Daoy (cell line): ENCODE measurements at regions not wholly inside any gene's neighbourhood (a gene's known extent, or its start where the extent isn't known, plus 50 kb on each side); places are given as distances from the start of the nearest gene placed in this dataset.
"Not testable (repeated sequence)": the region's sequence is repeated elsewhere in the genome, so short reads cannot be mapped to it uniquely, and the experiment has no call there.

Experiments used
- DNase-seq: peaks from one replicate; pipeline ENCODE4 v3.0.0-alpha.2; 2015; ENCODE audit warnings: low read depth

DNA sequence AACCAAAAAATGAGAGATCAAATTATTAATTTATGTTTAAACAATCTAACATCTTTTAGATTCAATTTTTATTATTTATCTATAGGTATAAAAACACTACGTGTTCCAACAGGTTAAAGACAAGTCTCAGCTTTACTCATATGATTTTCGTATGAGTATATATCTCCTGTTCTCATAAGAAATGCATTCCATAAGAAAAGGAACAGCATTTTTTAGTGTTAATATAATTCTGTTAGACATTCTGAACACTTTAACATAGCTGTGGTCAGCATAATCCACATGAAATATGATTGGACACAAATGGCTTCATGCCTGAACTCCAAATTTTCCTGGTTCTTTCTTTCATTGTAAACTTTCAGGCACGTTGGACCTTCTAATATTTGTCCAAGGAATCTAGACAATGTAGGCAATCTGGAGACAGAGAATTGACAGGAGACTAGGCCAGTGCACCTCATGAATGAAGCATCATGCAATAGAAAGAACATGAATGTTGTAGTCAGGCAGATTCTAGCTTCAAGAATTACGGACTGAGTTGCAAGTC is 1122.0 kb upstream of the ALCAM start:
- no peak for DNase-seq

DNA sequence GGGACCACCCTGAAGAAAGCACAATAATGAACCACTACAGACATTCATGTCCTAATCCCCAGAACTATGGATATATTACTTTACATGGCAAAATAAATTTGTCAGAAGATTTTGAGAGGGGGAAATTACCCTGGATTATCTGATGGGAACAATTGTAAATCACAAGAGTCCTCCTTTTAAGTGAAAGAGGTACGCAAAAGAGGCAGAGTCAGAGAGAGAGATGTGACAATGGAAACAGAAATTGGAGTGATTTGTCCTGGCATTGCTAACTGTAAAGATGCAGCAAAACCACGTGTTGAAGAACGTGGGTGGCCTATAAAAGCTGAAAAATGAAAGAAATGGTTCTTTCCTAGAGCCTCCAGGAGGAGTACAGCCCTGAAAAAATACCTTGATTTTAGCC is 1121.4 kb upstream of the ALCAM start:
- DNase-seq, result no peak

DNA sequence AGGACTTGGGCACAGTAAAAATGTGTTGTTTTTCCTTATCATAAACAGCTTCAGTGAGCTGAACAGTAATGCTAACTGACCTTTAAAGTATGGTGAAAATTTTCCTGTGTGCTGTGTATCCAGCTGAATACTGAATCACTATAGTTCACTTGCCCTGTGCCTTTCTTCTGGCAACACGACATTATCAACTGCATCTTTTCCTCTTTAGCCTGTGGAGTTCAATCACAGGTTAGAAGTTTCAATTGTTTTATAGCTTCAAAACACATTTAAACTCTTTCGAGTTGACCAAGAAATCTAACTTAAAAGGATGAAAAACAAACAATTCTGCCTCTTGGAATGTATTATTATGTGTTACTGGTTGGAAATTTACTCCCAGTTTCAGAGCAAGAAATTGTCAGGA is 1120.7 kb upstream of the ALCAM start:
- no peak for DNase-seq

DNA sequence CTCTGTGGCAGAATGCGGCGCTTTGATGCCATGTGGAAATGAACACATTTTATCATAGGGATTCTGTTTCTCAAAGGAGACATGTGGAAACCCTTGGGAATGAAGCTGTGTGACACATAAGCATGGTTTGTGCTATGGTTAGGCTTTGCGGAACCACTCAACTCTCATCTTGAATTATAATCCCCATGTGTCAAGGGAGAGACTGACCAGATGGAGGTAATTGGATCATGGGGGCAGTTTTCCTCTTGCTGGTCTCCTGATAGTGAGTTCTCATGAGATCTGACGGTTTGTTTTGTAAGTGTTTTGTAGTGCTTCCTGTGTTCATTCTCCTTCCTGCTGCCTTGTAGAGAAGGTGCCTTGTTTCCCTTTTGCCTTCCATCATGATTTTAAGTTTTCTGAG is 1109.2 kb upstream of the ALCAM start:
- no peak for DNase-seq

DNA sequence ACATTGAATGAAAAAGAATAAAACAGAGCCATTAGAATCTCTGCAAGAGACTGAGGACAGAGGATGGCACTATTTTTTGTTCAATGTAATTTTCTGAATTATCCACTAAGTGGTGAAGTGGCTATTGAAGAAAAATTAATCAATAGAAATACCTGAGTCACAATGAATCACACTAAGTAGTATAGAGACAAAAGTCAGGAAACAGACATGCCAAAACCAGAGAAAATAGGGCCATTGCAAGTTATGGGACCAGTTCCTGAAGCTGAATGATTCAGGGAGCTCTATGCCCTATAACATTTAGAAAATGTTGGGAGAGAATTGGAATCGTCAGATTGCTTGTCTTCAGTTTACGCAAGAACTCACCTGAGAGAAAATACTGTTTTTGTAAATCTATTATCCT is 1103.2 kb upstream of the ALCAM start:
- no peak for DNase-seq

DNA sequence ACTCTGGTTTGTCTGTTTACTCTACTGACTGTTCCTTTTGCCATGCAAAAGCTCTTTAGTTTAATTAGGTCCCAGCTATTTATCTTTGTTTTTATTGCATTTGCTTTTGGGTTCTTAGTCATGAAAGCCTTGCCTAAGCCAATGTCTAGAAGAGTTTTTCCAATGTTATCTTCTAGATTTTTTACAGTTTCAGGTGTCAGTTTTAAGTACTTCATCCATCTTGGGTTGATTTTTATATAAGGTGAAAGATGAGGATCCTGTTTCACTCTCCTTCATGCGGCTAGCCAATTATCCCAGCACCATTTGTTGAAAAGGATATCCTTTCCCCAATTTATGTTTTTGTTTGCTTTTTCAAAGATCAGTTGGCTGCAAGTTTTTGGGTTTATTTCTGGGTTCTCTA is 1100.5 kb upstream of the ALCAM start:
- not testable (repeated sequence) for DNase-seq

DNA sequence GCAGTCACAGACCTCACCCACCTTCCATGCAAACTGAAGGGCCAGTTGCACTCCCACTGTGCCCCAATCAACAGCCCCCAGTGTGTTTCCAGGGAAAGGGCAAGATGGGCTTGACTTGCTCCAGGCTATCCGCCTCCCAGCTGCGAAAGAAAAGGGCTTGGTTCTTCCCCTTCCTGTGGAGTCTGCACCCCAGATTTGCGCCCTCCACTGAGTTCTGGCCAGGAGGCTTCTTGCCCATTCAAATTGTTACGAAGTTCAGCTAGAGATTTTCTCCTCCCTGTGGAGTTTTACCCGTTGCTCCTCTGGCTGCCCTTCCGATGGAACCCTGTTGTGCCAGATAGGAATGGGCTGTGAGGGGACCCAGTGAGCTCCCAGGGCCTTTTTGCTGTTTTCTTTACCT is 1096.9 kb upstream of the ALCAM start:
- no peak for DNase-seq

DNA sequence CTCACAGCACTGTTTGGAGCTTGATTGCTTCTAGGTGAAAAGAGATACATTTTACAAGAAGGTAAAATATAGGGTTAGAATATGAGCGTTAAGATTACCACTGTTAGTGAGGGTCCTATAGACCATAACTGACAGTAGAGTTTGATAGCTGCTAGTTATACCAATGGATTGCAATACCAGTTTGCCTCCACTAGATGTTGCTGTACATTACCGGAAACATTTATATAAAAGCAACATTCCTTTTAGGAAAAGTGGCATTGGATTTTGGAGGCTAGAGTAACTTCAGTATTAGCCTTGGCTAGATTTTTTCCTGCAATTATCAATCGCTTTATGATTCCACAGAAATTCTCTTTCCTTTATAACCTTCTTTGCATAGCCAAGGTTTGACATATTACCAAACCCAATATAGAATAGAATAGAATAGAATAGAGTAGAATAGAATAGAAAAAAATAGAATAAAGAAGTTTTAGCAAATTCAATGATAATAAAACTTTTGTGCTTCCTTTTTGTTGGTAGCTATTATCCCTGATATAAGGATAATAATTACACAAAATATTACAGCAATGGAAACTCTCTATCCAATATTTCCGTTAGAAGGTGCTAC is 1093.6 kb upstream of the ALCAM start:
- peak; percentile 2 for DNase-seq

DNA sequence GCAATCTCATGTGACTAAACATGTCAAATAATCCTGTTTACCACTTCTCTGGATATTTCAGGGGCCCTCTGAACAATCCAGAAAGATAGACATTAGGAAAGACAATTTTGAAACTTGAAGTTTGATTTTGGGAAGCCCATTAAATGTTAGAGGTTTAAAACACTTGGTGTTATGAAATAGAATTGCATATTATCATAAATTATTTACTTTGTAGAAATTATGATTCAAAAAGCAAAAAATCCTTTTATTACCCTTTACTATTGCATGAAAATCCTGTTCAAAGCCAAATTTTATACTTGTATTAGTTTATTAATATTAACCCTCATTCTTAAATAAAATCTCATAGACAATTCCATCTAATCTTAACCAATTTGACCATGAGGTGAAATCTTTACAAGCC is 1091.5 kb upstream of the ALCAM start:
- DNase-seq, result no peak

DNA sequence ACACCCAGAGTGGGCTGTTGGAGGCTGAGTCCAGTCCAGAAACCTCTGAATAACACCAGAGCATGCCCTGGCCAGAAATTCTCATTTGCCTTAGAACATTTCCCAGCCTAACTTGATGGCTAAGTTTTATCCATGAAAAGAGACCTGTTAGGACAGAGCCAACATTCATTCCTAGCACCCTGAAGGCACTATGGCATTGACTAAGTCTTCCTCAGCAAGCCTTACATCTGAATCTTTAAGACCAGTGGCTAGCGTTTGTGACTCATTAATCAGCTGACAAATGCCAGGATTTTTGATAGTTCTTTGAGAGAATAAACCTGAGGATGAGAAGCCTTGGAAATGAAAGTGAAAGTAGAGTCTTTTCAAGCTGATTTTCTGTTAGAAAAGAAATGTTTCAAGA is 1087.1 kb upstream of the ALCAM start:
- DNase-seq, result no peak

DNA sequence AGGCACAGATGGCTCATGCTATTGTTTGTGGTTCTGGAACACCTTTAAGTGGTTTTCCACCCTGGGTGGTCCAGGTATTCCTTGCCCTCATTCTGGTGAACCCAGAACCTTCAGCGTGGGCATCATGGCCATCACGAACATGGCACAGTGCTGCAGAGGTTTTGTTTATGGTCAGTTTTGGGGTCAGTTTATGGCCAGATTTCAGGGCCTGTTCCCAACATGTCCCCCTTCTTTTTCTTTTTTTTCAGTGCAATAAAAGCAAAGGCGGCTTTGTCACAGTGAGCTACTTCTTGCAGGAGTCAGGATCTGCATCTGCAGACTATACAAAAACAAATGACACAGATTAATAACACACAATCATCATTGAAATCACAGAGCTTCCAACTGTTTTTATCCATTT is 1085.0 kb upstream of the ALCAM start:
- no peak for DNase-seq

DNA sequence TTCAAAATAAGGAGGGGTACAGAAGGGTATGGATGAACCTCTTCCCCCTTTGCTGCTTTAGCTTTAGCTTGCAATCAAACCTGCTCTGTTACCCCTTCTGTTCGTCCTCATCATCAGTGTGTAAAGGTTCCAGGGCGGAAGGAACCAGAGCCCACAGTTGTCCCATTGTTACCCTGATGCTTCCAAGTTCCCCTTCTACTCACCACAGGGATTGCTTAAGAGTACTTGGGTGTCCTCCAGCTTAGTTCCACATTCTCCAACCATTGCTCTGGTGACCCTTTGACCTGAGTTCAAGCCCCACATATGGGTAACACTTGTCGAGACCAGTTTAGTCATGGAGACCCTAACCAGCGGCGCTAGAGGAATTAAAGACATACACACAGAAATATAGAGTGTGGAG is 1080.1 kb upstream of the ALCAM start:
- no peak for DNase-seq

DNA sequence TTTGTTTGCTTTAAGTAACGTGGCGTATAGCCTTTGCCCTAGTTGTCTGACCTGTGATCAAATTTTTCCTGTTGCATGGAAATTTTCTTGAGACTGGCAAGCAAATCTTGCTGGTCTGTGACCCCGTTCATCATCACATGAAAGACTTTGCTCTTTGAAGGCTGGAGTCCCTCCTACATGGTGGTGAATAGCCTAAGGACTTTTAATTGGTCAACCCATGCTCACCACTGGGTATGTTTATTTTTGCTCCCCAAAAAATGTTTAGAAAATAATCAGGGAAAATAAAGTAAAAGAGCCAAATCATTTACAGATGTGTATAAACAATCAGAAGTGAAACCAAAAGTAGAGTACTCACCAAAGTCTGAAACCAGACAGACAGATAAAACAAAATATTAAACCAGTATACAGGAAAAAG is 1075.3 kb upstream of the ALCAM start:
- no peak for DNase-seq

DNA sequence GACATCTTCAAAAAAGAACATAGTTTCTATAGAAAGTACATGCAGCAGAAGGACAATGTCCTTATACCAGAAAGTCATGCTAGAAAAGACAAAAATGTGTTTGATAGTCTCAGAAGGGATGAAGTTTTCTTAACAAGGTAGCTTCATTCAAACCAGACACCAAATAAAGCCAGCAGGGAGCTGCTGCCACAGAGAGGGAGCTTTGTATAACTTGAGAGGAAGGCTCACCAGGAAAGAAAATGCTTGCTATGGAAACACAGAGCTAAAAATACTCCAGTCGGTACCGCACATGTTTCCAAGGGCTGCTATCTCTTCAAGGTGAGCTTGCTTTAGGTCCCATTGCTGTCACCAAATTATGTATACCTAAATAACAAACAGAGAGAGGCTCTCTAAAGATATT is 1074.8 kb upstream of the ALCAM start:
- no peak for DNase-seq

DNA sequence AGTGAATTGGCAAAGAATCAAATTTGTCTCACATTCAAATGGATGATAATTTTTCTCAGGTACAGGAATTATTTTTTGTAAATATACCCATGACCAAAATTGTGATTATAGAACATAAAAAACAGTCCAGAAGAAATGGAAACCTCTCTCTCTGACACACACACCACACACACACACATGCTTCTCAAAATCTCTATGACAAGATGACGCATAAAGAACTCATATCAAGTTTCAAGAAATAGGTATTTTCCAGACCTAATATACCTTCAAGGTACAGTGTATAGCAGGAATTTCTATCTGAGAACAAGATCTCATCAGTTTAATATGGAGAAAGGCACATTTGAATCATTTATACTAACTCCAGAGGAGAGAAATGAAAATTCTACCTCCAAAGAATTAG is 1069.1 kb upstream of the ALCAM start:
- no peak for DNase-seq

DNA sequence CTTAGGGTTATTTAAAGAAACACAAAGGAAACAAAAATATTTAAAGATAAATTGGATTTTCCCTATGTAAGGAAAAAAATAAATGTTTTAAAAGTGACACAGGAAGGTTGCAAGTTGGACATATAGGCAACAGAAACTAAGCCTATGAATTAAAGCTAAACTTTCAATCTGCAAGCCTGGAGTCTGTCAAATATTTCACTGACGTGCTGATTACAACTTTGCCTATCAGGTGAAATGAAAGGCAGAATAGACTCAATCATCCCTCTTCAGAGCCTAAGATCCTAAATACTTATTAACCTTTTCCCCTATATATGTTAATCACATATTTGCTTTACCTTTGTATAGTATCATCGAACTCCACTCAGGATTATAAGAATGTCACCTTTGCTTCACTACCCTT is 1068.0 kb upstream of the ALCAM start:
- no peak for DNase-seq

DNA sequence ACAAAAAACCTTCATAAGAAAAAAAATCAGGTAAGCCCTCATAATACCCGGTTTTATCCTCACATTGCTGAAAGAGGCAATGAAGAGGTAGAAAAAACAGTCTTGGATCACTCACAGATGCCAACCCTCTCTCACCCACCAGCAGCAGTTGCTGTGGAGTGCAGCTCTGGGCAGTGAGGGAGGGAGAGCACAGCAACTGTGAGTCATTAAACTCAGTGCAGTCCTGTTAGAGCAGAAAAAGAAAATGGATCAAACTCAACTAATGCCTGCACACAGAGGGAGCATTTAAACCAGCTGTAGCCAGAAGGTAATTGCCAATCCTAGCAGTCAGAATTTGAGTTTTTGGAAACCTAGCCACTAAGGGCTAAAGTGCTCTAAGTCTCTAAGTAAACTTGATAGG is 1050.6 kb upstream of the ALCAM start:
- DNase-seq, result no peak

DNA sequence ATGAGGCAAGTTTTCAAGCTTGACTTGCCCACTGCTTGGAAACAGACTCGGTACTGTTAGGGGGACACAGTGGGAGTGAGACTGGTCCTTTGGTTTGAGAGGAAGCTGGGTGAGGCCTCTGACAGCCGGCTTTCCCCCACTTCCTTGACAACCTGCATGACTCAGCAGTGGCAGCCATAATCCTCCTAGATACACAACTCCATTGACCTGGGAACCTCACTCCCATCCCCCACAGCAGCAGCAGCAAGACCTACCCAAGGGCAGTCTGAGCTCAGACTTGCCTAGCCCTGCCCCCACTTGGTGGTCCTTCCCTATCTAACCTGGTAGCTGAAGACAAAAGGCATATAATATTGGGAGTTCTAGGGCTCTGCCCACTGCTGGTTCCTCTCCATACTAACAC is 1043.5 kb upstream of the ALCAM start:
- DNase-seq, result no peak

DNA sequence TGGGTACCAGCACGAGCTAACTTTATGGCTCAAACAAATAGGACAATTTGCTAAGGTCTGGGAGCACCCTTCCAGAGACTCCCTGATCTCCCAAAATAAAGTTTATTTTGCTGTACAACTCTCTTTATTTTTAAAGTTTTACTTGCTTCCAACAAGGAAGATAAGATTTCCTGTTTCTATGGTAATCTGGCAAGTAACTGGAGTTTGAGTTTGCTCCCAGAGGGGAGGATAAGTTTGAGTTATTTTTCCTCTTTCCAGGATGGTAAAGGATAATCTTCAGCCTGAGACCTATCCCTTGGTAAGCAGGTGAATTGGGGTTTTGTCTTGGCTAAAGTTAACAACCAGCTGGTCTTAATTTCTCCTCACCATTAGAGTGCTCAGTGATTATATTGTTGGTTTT is 1019.4 kb upstream of the ALCAM start:
- DNase-seq, result no peak

DNA sequence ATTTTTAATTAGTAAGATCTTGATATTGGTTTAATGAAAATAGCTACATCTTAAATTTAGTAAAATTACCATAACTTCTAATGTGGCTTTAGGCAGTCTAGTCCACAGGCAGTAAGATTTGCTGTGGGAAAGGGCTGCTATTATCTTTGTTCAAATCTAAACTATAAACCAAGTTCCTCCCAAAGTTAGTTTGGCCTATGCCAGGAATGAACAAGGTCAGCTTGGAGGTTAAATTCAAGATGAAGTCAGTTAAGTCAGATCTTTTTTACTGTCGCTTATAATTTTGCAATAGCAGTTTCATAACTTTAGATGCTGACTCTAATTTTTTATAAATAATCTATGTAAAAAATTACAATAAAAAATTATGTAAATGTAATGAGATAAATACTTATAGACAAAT is 1016.9 kb upstream of the ALCAM start:
- no peak for DNase-seq

DNA sequence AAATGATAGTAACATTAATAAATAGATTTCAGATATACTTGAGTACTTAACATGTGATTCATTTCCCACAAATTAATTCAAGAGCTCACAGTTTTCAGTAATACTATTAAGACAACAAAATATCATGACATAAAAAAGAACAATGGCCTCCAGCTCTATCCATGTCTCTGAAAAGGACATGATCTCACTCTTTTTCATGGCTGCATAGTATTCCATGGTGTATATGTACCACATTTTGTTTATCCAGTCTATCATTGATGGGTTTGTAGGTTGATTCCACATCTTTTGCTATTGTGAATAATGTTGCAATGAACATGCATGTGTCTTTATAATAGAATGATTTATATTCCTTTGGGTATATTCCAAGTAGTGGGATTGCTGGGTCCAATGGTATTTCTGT is 1012.8 kb upstream of the ALCAM start:
- DNase-seq, result no peak

DNA sequence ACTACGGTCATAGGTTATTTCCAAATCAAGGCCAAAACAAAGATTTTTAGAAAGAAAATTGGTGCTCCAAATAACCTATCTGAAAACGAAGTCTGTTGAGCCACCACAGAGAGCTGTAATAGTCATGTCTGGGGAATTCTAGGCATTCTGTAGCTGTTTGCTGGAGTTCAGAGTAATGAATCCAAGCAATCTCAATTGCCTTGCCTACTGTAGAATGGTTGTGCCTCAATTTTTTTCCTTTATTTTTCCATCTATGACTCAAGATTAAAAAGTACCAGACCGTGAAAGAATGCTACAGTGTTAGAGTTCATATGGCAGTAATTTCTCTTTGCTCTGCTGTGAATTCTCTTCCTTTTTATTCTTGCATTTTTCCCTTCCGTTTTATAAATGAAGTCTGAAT is 1007.2 kb upstream of the ALCAM start:
- DNase-seq, result no peak

DNA sequence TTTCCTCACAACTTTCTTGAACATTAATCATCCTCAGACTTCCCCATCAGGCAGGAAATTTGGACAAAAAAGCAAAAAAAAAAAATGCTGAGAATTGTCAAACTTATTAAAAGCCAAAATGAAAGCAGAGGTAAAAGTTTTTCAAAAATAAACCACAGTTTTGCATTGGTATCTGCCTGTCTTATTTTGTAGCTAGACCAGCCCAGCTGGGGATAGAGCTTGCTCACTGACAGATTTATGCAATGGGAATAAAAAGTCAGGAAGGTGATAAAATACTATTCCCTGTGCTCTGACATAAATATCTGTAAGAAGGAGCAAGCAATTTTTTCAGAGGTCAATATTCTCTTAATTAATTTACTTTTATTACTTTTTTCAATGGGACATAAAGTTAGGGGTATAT is 1006.7 kb upstream of the ALCAM start:
- no peak for DNase-seq

DNA sequence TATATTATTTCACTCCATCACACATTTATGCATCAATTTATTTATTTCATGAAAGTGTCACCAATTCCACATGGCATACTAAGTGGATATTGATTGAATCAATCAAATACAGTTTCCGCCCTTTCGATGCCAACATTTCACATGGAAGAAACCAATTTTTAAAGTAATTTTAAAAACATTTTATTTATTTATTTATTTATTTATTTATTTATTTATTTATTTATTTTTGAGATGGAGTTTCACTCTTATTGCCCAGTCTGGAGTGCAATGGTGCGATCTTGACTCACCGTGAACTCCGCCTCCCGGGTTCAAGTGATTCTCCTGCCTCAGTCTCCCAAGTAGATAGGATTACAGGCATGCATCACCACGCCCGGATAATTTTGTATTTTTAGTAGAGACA is 1005.0 kb upstream of the ALCAM start:
- DNase-seq, result not testable (repeated sequence)

DNA sequence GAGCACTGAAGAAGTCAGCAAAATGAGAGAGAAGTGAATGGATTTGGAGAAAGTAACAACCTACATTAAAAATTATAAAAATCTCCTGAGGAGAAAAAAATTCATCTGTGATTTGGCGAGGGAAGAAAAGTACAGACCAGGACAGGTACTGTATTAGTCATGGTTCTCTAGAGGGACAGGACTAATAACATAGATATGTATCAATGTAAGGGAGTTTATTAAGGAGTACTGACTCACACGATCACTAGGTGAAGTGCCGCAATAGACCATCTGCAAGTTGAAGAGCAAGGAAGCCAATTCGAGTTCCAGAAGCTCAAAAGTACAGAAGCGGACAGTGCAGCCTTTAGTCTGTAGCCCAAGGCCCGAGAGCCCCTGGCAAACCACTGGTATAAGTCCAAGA is 1004.4 kb upstream of the ALCAM start:
- DNase-seq, result no peak
